K562 (cell line): ENCODE measurements at regions not wholly inside any gene's neighbourhood (a gene's known extent, or its start where the extent isn't known, plus 50 kb on each side); places are given as distances from the start of the nearest gene placed in this dataset.

Source experiments
- ATAC-seq: fragments of 200-7000 bp; cut with Tn5 transposase; 3 replicates; pipeline ENCODE4 v1.9.1; 2020; ENCODE audit warnings: moderate library complexity
- BruUV-seq: library from RNA; stranded (reverse); fragments of 400-500 nt; replicated peaks from 2 replicates; lab custom pipeline; 2021; lab: Mats Ljungman, UMichigan
- CTCF ChIA-PET: fragments of 300-600 bp; formaldehyde crosslinking; extraction: SDS; loops from one replicate; lab custom pipeline; 2021; ENCODE audit warnings: low intra/inter-chr PET ratio; lab: Yijun Ruan, JAX
- POLR2A ChIA-PET: fragments of 300-600, 350-650 bp; sonication (Branson Sonifier 250); formaldehyde crosslinking; extraction: SDS; loops from one replicate; lab custom pipeline; 2021; ENCODE audit warnings: antibody characterized with exemption, inconsistent platforms; lab: Yijun Ruan, JAX
- DNase-seq, 4 experiments: peaks; one replicate each; pipeline versions ENCODE4 v3.0.0 to v3.0.0-alpha.2; 2011 to 2018; ENCODE audit warnings: low spot score in 3 of 4, mixed read lengths in 3 of 4; ENCODE audit errors: extremely low read depth in 1 of 4
- FAIRE-seq: peaks from 2 replicates; lab custom pipeline; 2011; peaks lifted over from hg19 to GRCh38; lab: Jason Lieb, UNC
- H2AFZ ChIP-seq: 2 replicates; pipeline ENCODE4 v1.6.0; 2011; ENCODE audit warnings: low read depth, low read length, control low read depth, inconsistent platforms
- H3K27ac ChIP-seq: fragments of 200-600 bp; 3 replicates; pipeline ENCODE4 v1.8.0; 2011; ENCODE audit warnings: low read depth, mild to moderate bottlenecking, control low read depth, inconsistent platforms, low read length, moderate library complexity, mixed read lengths; ENCODE audit errors: extremely low read depth
- H3K27me3 ChIP-seq, 2 experiments: fragments of 300-600 bp in 1 of 2; 2 replicates in 1 of 2; 3 replicates in 1 of 2; pipeline versions ENCODE4 v1.6.0 to v1.8.0; 2011; ENCODE audit warnings: inconsistent platforms in 2 of 2, low read length in 2 of 2, mild to moderate bottlenecking in 1 of 2, mixed read lengths in 1 of 2, moderate library complexity in 1 of 2; ENCODE audit not compliant: control insufficient read depth in 2 of 2, insufficient read depth in 2 of 2
- H3K36me3 ChIP-seq: fragments of 300-600 bp; 3 replicates; pipeline ENCODE4 v1.8.0; 2011; ENCODE audit warnings: mild to moderate bottlenecking, low read length, inconsistent platforms; ENCODE audit not compliant: control insufficient read depth, insufficient read depth
- H3K4me1 ChIP-seq, 2 experiments: fragments of 200-600 bp in 1 of 2; replicated peaks in 1 of 2; 2 replicates in 1 of 2; 3 replicates in 1 of 2; pipeline versions ENCODE4 v1.5.1 to v1.8.0; 2011; ENCODE audit warnings: inconsistent platforms in 2 of 2, low read length in 2 of 2, mild to moderate bottlenecking in 1 of 2, mixed read lengths in 1 of 2, moderate library complexity in 1 of 2; ENCODE audit not compliant: control insufficient read depth in 2 of 2, insufficient read depth in 2 of 2
- H3K4me2 ChIP-seq: 2 replicates; pipeline ENCODE4 v1.6.1; 2011; ENCODE audit warnings: low read length, control low read depth, inconsistent platforms, mixed read lengths; ENCODE audit not compliant: insufficient read depth
- H3K4me3 ChIP-seq: fragments of 200-600 bp; sonication (generic), shearing (Covaris generic); 2 replicates; pipeline ENCODE4 v1.5.1; 2016; ENCODE audit warnings: control low read depth, inconsistent platforms
- H3K79me2 ChIP-seq: fragments of 200-600 bp; 3 replicates; pipeline ENCODE4 v1.8.0; 2011; ENCODE audit warnings: low read length, inconsistent platforms; ENCODE audit not compliant: control insufficient read depth, insufficient read depth
- H3K9ac ChIP-seq, 2 experiments: 2 replicates each; pipeline versions ENCODE4 v1.6.0 to v1.6.1; 2011; ENCODE audit warnings: low read depth in 2 of 2, low read length in 2 of 2, control low read depth in 1 of 2, inconsistent platforms in 1 of 2, mild to moderate bottlenecking in 1 of 2, mixed read lengths in 1 of 2; ENCODE audit not compliant: insufficient read depth in 1 of 2
- H3K9me1 ChIP-seq: one replicate; pipeline ENCODE4 v1.6.0; 2011; ENCODE audit warnings: inconsistent platforms, mild to moderate bottlenecking, low read length, moderate library complexity; ENCODE audit not compliant: control insufficient read depth, insufficient read depth
- H3K9me3 ChIP-seq: replicated peaks from 2 replicates; pipeline ENCODE4 v1.5.1; 2011; ENCODE audit warnings: low read depth, low read length, inconsistent platforms; ENCODE audit not compliant: control insufficient read depth, insufficient read depth
- H4K20me1 ChIP-seq: replicated peaks from 2 replicates; pipeline ENCODE4 v1.6.1; 2011; ENCODE audit warnings: low read length, inconsistent platforms, mixed read lengths; ENCODE audit not compliant: control insufficient read depth, insufficient read depth
- BCOR ChIP-seq: fragments of 450-650 bp; IDR thresholded peaks from 2 replicates; pipeline ENCODE4 v1.6.1; 2016
- ETV1 ChIP-seq: fragments of 450-650 bp; conservative IDR thresholded peaks from 2 replicates; pipeline ENCODE4 v1.6.1; 2016; ENCODE audit warnings: missing genetic modification characterization, control low read depth, low read depth, missing compliant biosample characterization
- NR3C1 ChIP-seq: sonication (generic); formaldehyde crosslinking; IDR thresholded peaks from 2 replicates; pipeline ENCODE4 v1.8.1; 2022; ENCODE audit warnings: missing genetic modification reagents
- SRSF1 ChIP-seq: fragments of 200-400 bp; formaldehyde crosslinking; IDR thresholded peaks from 2 replicates; pipeline ENCODE4 v1.6.1; 2017; ENCODE audit warnings: mild to moderate bottlenecking, low read depth, low read length, moderate library complexity
- TSC22D4 ChIP-seq: fragments of 450-650 bp; IDR thresholded peaks from 2 replicates; pipeline ENCODE4 v1.6.1; 2016; ENCODE audit warnings: missing genetic modification characterization, missing biosample characterization, control low read depth
- ZKSCAN1 ChIP-seq: fragments of 150-350 bp; IDR thresholded peaks from 2 replicates; pipeline ENCODE4 v1.6.1; 2016; ENCODE audit warnings: low read depth, low read length
- ZNF717 ChIP-seq: fragments of 250-450 bp; sonication (Bioruptor Pico); IDR thresholded peaks from 2 replicates; pipeline ENCODE4 v1.5.0; 2021
- WGBS: fragments of 100-300 bp; shearing (Covaris generic); methylation state at CpG from one replicate; pipeline ENCODE4 v1.1.6; 2016; ENCODE audit warnings: low coverage, mixed read lengths; ENCODE audit not compliant: insufficient coverage; ENCODE audit errors: missing lambda C conversion rate; 5-methylcytosine and 5-hydroxymethylcytosine counted together
- in situ Hi-C: fragments of 300-500 bp; cut with MboI; formaldehyde crosslinking; loops from 4 replicates; pipeline ENCODE4 v1.15.0; 2018; ENCODE audit warnings: inconsistent platforms, mixed read lengths
- intact Hi-C: fragments of 100-400 bp; cut with micrococcal nuclease; formaldehyde crosslinking; loops from 2 replicates; pipeline ENCODE4 v1.14.2; 2022
- TF ChIP-seq, protein P1 (sequence below): fragments of 450-650 bp; IDR thresholded peaks from one replicate; pipeline ENCODE4 v1.6.1; 2018; ENCODE audit warnings: mild to moderate bottlenecking, moderate library complexity; ENCODE audit not compliant: partially characterized antibody

DNA sequence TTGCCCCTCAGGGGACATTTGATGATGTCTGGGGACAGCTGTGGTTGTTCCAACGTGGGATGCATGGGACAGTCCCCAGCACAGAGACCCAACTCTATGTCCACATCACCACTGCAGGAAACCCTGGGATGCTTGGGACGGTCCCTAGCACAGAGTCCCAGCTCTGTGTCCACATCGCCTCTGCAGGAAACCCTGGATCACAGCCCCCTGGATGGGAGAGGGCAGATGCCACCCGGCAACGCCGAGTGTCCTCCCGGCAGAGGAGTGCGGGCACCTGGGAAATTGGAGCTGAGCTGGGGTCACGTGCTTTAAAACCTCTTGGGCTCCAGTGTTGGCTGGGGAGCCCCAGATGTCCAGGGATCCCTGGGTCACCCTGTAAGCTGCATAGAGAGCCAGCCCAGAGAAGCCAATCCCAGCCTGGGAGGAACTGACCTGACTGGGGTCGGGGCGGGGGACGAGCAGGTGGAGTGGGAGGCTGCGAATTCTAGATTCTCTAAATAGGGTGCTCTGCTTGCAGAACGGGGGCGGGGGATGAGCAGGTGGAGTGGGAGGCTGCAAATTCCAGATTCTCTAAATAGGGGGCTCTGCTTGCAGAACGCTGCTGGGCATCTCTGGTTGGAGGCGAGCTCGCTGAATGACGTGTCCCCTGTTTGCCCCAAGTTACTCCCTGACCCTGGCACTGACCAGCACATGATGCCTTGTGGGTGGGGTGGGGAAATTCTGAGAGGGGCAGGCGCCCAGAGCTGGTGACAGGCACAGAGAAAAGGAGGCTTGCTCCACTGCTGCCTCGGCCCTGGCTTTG is 1197.8 kb downstream of the BRD1 start:
- H3K9me1 ChIP-seq = no peaks in the 10 kb centered on the region
- no peak overlapping the region for H3K9ac ChIP-seq
- BruUV-seq = no TSS peak
- ChIA-PET POLR2A (no interaction called here), CTCF (no interaction called here)
- H3K4me3 ChIP-seq = no peak overlapping the region
- H3K27me3 ChIP-seq = no peaks in the 10 kb centered on the region; a peak in 1 of 5 replicates
- TF ChIP-seq NR3C1 (CRISPR knock-in tag) (no peak), BCOR (no peak), SRSF1 (no peak), TSC22D4 (tag) (no peak), ZNF717 (CRISPR knock-in tag) (no peak), ZKSCAN1 (no peak), ETV1 (tag) (no peak)
- TF ChIP-seq, protein P1, sequence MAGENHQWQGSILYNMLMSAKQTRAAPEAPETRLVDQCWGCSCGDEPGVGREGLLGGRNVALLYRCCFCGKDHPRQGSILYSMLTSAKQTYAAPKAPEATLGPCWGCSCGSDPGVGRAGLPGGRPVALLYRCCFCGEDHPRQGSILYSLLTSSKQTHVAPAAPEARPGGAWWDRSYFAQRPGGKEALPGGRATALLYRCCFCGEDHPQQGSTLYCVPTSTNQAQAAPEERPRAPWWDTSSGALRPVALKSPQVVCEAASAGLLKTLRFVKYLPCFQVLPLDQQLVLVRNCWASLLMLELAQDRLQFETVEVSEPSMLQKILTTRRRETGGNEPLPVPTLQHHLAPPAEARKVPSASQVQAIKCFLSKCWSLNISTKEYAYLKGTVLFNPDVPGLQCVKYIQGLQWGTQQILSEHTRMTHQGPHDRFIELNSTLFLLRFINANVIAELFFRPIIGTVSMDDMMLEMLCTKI = no peak
- no peaks in the 10 kb centered on the region for H3K4me1 ChIP-seq
- H3K36me3 ChIP-seq = no peaks in the 10 kb centered on the region
- H3K9me3 ChIP-seq = no peaks in the 10 kb centered on the region
- H3K27ac ChIP-seq = no peak overlapping the region
- DNase-seq (no peak), ATAC-seq (no peak), FAIRE-seq (no peak)
- H3K4me2 ChIP-seq = no peak overlapping the region
- WGBS = under 1% methylated on average over 17 of the region's 21 CpGs
- in situ Hi-C loops = no loop called here
- no peak overlapping the region for H2AFZ ChIP-seq
- H3K79me2 ChIP-seq = no peaks in the 10 kb centered on the region
- intact Hi-C loops = no loop called here
- no peaks in the 10 kb centered on the region for H4K20me1 ChIP-seq
